GM19455 (cell line): ENCODE measurements at regions not wholly inside any gene's neighbourhood (a gene's known extent, or its start where the extent isn't known, plus 50 kb on each side); places are given as distances from the start of the nearest gene placed in this dataset.
"Not testable (repeated sequence)": the region's sequence is repeated elsewhere in the genome, so short reads cannot be mapped to it uniquely, and the experiment has no call there.

Experiments
- ATAC-seq: cut with Tn5 transposase; IDR thresholded peaks from one replicate; pipeline ENCODE4 v1.9.1; 2021; ENCODE audit not compliant: unreplicated experiment

DNA sequence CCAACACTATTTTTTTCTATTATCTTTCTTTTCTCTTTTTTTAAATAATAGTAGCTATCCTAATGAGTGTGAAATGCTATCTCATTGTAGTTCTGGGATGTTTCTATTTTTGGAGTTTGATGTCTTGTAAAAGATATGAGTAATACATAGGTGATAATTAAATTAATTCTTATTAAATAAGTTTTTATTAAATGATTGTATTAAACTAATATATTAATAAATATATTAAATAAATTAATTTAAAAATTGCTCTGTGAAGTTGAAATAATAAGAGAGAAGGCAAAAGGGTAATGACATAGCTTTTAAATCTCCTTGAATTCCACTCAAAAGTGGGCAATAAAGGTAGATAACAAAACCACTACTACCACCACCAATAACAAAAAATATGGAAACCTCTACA is 230.2 kb upstream of the SSTR1 start:
- ATAC-seq, result no peak

GRCh38 chr14:37985826-37986470 is 221.8 kb upstream of the SSTR1 start:
- ATAC-seq, result no peak

GRCh38 chr14:37988472-37988871 is 219.2 kb upstream of the SSTR1 start:
- ATAC-seq, result no peak

- no peak for ATAC-seq
These were observed 216.7 kb upstream of the SSTR1 start for GRCh38 chr14:37991027-37991426.

- no peak for ATAC-seq
These were observed 215.2 kb upstream of the SSTR1 start for GRCh38 chr14:37992499-37992898.

- ATAC-seq, result no peak
These were observed 212.8 kb upstream of the SSTR1 start for GRCh38 chr14:37994846-37995372.

- no peak for ATAC-seq
These were observed 210.7 kb upstream of the SSTR1 start for GRCh38 chr14:37997017-37997416.

- no peak for ATAC-seq
These were observed 207.4 kb upstream of the SSTR1 start for GRCh38 chr14:38000340-38000739.

GRCh38 chr14:38001501-38001900 is 206.2 kb upstream of the SSTR1 start:
- no peak for ATAC-seq

DNA sequence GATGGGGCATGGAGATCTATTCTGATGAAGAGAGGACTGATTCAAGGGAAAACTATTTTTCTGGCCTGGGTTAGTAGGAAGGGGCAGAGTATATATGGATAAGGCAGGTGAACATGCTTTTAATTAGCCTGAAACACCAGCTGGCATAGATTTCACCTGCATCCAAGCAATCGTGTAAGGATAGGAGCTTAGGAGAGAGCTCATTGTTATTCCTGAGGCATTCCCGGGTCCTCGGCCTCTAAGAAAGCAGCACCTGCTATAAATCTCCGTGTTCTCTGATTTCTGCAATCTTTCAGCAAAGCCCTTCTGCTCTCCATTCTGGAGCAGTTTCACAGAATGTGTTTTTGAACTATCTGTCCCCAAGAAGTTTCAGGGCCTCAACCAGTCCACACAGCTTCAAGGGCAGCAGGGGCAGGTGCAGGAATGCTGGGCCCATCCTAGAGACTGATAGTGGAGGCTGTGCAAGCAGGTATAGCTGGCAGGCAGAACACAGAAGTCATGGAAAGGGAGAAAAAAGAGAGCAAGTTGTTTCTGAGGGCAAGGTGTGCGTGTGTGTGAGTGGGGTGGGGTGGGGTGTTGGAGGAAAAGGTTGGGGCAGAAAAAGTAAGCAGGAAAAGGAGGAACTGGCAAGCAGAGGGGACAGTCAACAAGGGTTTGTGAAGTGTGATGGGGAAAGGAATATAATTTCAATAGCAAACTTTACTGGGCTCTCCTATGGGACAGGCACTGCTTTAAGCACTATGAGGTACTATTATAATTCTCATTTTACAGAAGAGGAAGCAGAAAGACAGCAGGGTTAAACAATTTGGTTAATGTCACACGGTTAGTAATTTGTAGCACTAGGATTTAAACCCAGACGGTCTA is 203.7 kb upstream of the SSTR1 start:
- no peak for ATAC-seq

GRCh38 chr14:38004610-38004879 is 203.2 kb upstream of the SSTR1 start:
- no peak for ATAC-seq

- ATAC-seq, result not testable (repeated sequence)
These were observed 196.5 kb upstream of the SSTR1 start for GRCh38 chr14:38011156-38011555.

DNA sequence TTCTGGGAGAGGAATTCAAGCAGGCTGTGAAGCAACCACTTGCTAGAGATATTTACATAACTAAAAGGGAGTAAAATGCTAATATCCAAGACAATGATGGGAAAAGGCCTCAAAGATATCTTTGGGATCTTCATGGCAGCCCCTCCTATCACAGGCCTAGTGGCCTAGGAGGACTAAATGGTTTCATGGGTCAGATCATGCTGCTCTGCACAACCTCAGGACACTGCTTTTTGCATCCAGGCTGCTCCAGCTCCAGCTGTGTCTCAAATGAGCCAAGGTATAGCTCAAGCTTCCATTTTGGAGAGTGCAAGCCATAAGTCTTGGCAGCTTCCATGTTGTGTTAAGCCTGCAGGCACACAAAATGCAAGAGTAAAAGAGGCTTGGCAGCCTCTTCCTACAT is 195.6 kb upstream of the SSTR1 start:
- ATAC-seq, result no peak

- ATAC-seq, result no peak
These were observed 191.2 kb upstream of the SSTR1 start for GRCh38 chr14:38016497-38016896.

- ATAC-seq, result no peak
These were observed 185.8 kb upstream of the SSTR1 start for GRCh38 chr14:38021861-38022260.

- ATAC-seq, result no peak
These were observed 184.9 kb upstream of the SSTR1 start for GRCh38 chr14:38022775-38023174.

DNA sequence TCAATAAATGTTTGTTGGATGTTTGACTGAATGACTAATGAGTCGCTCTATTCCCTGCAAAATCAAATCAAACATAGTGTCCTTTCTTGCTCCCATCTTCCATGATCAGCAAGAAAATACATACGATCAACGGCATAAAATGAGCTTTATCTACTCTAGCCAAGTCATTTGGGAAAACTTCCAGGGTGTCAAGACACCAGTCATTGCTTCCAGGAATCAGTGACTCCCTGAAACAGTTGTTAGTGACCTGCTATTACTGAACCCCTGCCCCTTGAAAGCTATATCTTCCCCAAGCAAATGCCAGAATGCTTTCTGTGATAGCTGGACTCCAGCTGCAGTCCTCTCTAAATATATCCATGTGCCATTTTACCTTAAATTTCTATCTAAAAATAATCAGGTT is 169.5 kb upstream of the SSTR1 start:
- ATAC-seq, result no peak

DNA sequence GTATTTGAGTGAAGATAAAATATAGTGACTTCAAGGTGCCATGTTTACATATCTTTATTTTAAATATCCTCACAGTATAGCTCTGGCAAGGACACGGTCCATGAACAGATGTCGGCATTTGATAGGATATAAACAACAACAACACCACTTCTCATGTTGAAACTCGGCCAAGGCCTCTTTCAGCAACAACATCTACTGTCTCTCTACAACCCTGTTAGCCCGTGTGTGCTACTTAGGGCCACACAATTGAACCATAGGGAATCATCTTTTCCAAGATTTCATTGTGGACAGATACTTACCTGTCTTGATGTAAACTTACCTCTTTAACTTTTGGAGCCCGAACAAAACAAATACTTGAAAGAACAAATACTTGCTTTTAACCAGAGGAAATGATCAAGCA is 168.7 kb upstream of the SSTR1 start:
- ATAC-seq, result no peak

DNA sequence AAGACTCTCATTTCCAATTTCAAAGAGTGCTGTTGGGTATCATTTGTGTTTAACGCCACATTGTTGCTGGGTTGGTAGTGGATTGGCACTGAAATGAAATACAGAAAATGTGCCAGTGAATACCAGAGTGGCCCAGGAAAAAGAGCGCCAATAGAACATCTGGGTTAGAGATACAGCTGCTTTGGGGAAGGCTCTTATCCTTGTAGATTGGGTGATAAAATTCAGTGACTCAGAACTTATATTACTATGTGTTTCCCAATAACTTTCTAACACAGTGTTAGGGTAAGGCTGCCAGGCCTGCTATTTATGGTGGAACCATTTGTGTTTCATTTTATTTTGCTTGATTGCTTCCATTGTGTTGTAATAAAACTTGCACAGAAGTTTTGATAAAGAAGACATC is 168.2 kb upstream of the SSTR1 start:
- ATAC-seq, result no peak

GRCh38 chr14:38040411-38040810 is 167.3 kb upstream of the SSTR1 start:
- no peak for ATAC-seq

- ATAC-seq, result no peak
These were observed 165.4 kb upstream of the SSTR1 start for GRCh38 chr14:38042322-38042721.

DNA sequence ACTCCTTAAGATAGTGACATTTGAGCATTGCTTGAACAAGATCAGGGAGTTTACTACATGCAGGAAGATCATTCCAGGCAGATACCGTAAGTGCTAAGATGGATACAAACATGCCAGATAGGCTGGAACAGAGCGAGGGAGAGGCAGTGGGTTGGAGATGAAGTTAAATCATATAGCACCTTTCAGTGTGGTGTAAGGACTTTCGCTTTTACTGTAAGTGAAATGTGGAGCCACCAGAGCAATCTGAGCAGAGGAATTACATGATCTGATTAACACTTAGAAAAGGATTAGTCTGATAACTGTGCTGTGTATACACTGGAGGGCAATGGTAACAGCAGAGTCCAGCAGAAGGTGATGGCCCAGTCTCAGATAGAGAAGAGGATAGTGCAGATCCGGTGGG is 163.0 kb upstream of the SSTR1 start:
- no peak for ATAC-seq

DNA sequence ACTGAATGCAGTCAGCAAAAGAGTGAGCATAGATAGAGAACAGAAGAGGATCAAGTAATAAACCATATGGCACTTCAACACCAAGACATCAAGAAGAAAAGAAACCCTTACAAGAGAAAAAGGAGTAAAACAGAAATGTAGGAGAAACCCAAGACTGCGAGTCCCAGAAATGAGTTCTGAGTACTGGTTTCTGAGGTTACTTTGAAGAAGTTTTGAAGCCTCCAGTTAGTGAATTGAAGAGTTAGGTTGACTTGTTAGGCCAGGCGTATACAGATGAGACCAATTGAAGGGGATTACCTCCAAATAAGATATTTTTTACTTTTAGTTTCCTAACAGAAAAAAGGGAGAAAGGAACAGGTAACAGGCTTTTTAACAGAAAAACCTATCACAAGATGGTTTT is 162.2 kb upstream of the SSTR1 start:
- ATAC-seq, result no peak
